ENCODE measurements at regions not wholly inside any gene's neighbourhood (a gene's known extent, or its start where the extent isn't known, plus 50 kb on each side); places are given as distances from the start of the nearest gene placed in this dataset.

- peaks cover 13% of the 10 kb centered on the region for H3K9me3 ChIP-seq (ENCODE audit: insufficient read depth, low read depth, low read length)
- WGBS (ENCODE audit: extremely low coverage, insufficient coverage, insufficient read length) = no CpG with 5 or more reads among the region's 15 CpGs
- H3K23ac ChIP-seq (ENCODE audit: low read length) = no peak overlapping the region
- H3K14ac ChIP-seq (ENCODE audit: low read length) = no peak overlapping the region
- no peak overlapping the region for H3K9ac ChIP-seq (ENCODE audit: low read length)
- DNase-seq = no peak
- no peaks in the 10 kb centered on the region for H3K79me2 ChIP-seq (ENCODE audit: control insufficient read depth, insufficient read depth, low read length, poor library complexity)
- no peak overlapping the region for H4K12ac ChIP-seq (ENCODE audit: low read depth, low read length)
- H3K4ac ChIP-seq (ENCODE audit: low read depth, low read length) = no peak overlapping the region
- no peak overlapping the region for H3K27ac ChIP-seq (ENCODE audit: low read depth, low read length)
- H3K79me1 ChIP-seq (ENCODE audit: low read length) = no peaks in the 10 kb centered on the region
- H3K27me3 ChIP-seq (ENCODE audit: insufficient read depth, low read length) = no peaks in the 10 kb centered on the region
- H3K4me1 ChIP-seq (ENCODE audit: control insufficient read depth in 1 of 2, insufficient read depth in 2 of 2, low read length in 2 of 2) = peaks cover 6 to 10% of the 10 kb centered on the region in 2 experiments
- no peak overlapping the region for H3K4me2 ChIP-seq (ENCODE audit: low read length)
- H2BK5ac ChIP-seq (ENCODE audit: low read depth, low read length, poor library complexity) = no peak overlapping the region
- H2BK12ac ChIP-seq (ENCODE audit: low read length) = no peak overlapping the region
- H2BK120ac ChIP-seq (ENCODE audit: insufficient read depth, low read length, poor library complexity) = no peak overlapping the region
- H3K18ac ChIP-seq (ENCODE audit: low read length) = no peak overlapping the region
- no peak overlapping the region for H3K4me3 ChIP-seq (ENCODE audit: low read depth, low read length)
- H2AFZ ChIP-seq (ENCODE audit: insufficient read depth, low read length, poor library complexity) = no peak overlapping the region
- H4K8ac ChIP-seq (ENCODE audit: low read depth, low read length) = no peak overlapping the region
- H2AK5ac ChIP-seq (ENCODE audit: low read length) = no peak overlapping the region
- no peak overlapping the region for H4K91ac ChIP-seq (ENCODE audit: low read depth, low read length)
- no peaks in the 10 kb centered on the region for H3K36me3 ChIP-seq (ENCODE audit: control insufficient read depth in 1 of 2, insufficient read depth in 2 of 2, low read length in 2 of 2)
Observed at GRCh38 chr2:238652053-238652770, 195.7 kb upstream of the TWIST2 start.

- peaks cover 13% of the 10 kb centered on the region for H3K9me3 ChIP-seq (ENCODE audit: insufficient read depth, low read depth, low read length)
- H3K9ac ChIP-seq (ENCODE audit: low read length) = no peak overlapping the region
- H3K27ac ChIP-seq (ENCODE audit: low read depth, low read length) = no peak overlapping the region
- H3K36me3 ChIP-seq (ENCODE audit: control insufficient read depth in 1 of 2, insufficient read depth in 2 of 2, low read length in 2 of 2) = no peaks in the 10 kb centered on the region
- H3K4me3 ChIP-seq (ENCODE audit: low read depth, low read length) = no peak overlapping the region
- no peak overlapping the region for H2BK120ac ChIP-seq (ENCODE audit: insufficient read depth, low read length, poor library complexity)
- no peak overlapping the region for H2AK5ac ChIP-seq (ENCODE audit: low read length)
- no peak overlapping the region for H4K12ac ChIP-seq (ENCODE audit: low read depth, low read length)
- H2BK12ac ChIP-seq (ENCODE audit: low read length) = no peak overlapping the region
- H3K4me1 ChIP-seq (ENCODE audit: control insufficient read depth in 1 of 2, insufficient read depth in 2 of 2, low read length in 2 of 2) = peaks cover 6 to 10% of the 10 kb centered on the region in 2 experiments
- H4K91ac ChIP-seq (ENCODE audit: low read depth, low read length) = no peak overlapping the region
- H4K8ac ChIP-seq (ENCODE audit: low read depth, low read length) = no peak overlapping the region
- no peak overlapping the region for H2AFZ ChIP-seq (ENCODE audit: insufficient read depth, low read length, poor library complexity)
- DNase-seq = no peak
- no peaks in the 10 kb centered on the region for H3K79me2 ChIP-seq (ENCODE audit: control insufficient read depth, insufficient read depth, low read length, poor library complexity)
- no peak overlapping the region for H3K4me2 ChIP-seq (ENCODE audit: low read length)
- no peak overlapping the region for H3K23ac ChIP-seq (ENCODE audit: low read length)
- H3K79me1 ChIP-seq (ENCODE audit: low read length) = no peaks in the 10 kb centered on the region
- no CpG with 5 or more reads among the region's 13 CpGs for WGBS (ENCODE audit: extremely low coverage, insufficient coverage, insufficient read length)
- H3K14ac ChIP-seq (ENCODE audit: low read length) = no peak overlapping the region
- no peak overlapping the region for H3K4ac ChIP-seq (ENCODE audit: low read depth, low read length)
- H3K18ac ChIP-seq (ENCODE audit: low read length) = no peak overlapping the region
- H3K27me3 ChIP-seq (ENCODE audit: insufficient read depth, low read length) = no peaks in the 10 kb centered on the region
- H2BK5ac ChIP-seq (ENCODE audit: low read depth, low read length, poor library complexity) = no peak overlapping the region
Observed at GRCh38 chr2:238652771-238653157, 195.1 kb upstream of the TWIST2 start.

GRCh38 chr2:238653431-238654109 lies 194.3 kb upstream of the TWIST2 start:
- Histone ChIP-seq H3K4me1 (ENCODE audit: control insufficient read depth in 1 of 2, insufficient read depth in 2 of 2, low read length in 2 of 2) (peaks cover 6 to 10% of the 10 kb centered on the region in 2 experiments), H3K4ac (ENCODE audit: low read depth, low read length) (no peak overlapping the region), H3K79me2 (ENCODE audit: control insufficient read depth, insufficient read depth, low read length, poor library complexity) (no peaks in the 10 kb centered on the region), H3K36me3 (ENCODE audit: control insufficient read depth in 1 of 2, insufficient read depth in 2 of 2, low read length in 2 of 2) (no peaks in the 10 kb centered on the region), H3K9ac (ENCODE audit: low read length) (no peak overlapping the region), H3K18ac (ENCODE audit: low read length) (no peak overlapping the region), H3K27ac (ENCODE audit: low read depth, low read length) (no peak overlapping the region), H3K4me3 (ENCODE audit: low read depth, low read length) (no peak overlapping the region), H4K8ac (ENCODE audit: low read depth, low read length) (no peak overlapping the region), H3K4me2 (ENCODE audit: low read length) (no peak overlapping the region), H3K9me3 (ENCODE audit: insufficient read depth, low read depth, low read length) (peaks cover 15% of the 10 kb centered on the region), H4K12ac (ENCODE audit: low read depth, low read length) (no peak overlapping the region), H2BK12ac (ENCODE audit: low read length) (no peak overlapping the region), H3K27me3 (ENCODE audit: insufficient read depth, low read length) (no peaks in the 10 kb centered on the region), H2AFZ (ENCODE audit: insufficient read depth, low read length, poor library complexity) (no peak overlapping the region), H2AK5ac (ENCODE audit: low read length) (no peak overlapping the region), H2BK5ac (ENCODE audit: low read depth, low read length, poor library complexity) (no peak overlapping the region), H3K23ac (ENCODE audit: low read length) (no peak overlapping the region), H3K14ac (ENCODE audit: low read length) (no peak overlapping the region), H3K79me1 (ENCODE audit: low read length) (no peaks in the 10 kb centered on the region), H2BK120ac (ENCODE audit: insufficient read depth, low read length, poor library complexity) (no peak overlapping the region), H4K91ac (ENCODE audit: low read depth, low read length) (no peak overlapping the region)
- WGBS (ENCODE audit: extremely low coverage, insufficient coverage, insufficient read length) = no CpG with 5 or more reads among the region's 13 CpGs
- DNase-seq = no peak

- no peak overlapping the region for H3K27ac ChIP-seq (ENCODE audit: low read depth, low read length)
- H3K4me1 ChIP-seq (ENCODE audit: control insufficient read depth in 1 of 2, insufficient read depth in 2 of 2, low read length in 2 of 2) = peaks cover 6 to 10% of the 10 kb centered on the region in 2 experiments
- no peaks in the 10 kb centered on the region for H3K27me3 ChIP-seq (ENCODE audit: insufficient read depth, low read length)
- H3K4me2 ChIP-seq (ENCODE audit: low read length) = no peak overlapping the region
- no peak for DNase-seq
- H4K8ac ChIP-seq (ENCODE audit: low read depth, low read length) = no peak overlapping the region
- H2BK120ac ChIP-seq (ENCODE audit: insufficient read depth, low read length, poor library complexity) = no peak overlapping the region
- no peak overlapping the region for H2BK12ac ChIP-seq (ENCODE audit: low read length)
- no CpG with 5 or more reads among the region's 8 CpGs for WGBS (ENCODE audit: extremely low coverage, insufficient coverage, insufficient read length)
- H3K9me3 ChIP-seq (ENCODE audit: insufficient read depth, low read depth, low read length) = peaks cover 15% of the 10 kb centered on the region
- H4K12ac ChIP-seq (ENCODE audit: low read depth, low read length) = no peak overlapping the region
- H3K14ac ChIP-seq (ENCODE audit: low read length) = no peak overlapping the region
- H2BK5ac ChIP-seq (ENCODE audit: low read depth, low read length, poor library complexity) = no peak overlapping the region
- H3K79me1 ChIP-seq (ENCODE audit: low read length) = no peaks in the 10 kb centered on the region
- H2AFZ ChIP-seq (ENCODE audit: insufficient read depth, low read length, poor library complexity) = no peak overlapping the region
- H3K18ac ChIP-seq (ENCODE audit: low read length) = no peak overlapping the region
- H3K23ac ChIP-seq (ENCODE audit: low read length) = no peak overlapping the region
- H3K36me3 ChIP-seq (ENCODE audit: control insufficient read depth in 1 of 2, insufficient read depth in 2 of 2, low read length in 2 of 2) = no peaks in the 10 kb centered on the region
- H3K4ac ChIP-seq (ENCODE audit: low read depth, low read length) = no peak overlapping the region
- H3K9ac ChIP-seq (ENCODE audit: low read length) = no peak overlapping the region
- H4K91ac ChIP-seq (ENCODE audit: low read depth, low read length) = no peak overlapping the region
- H2AK5ac ChIP-seq (ENCODE audit: low read length) = no peak overlapping the region
- no peak overlapping the region for H3K4me3 ChIP-seq (ENCODE audit: low read depth, low read length)
- no peaks in the 10 kb centered on the region for H3K79me2 ChIP-seq (ENCODE audit: control insufficient read depth, insufficient read depth, low read length, poor library complexity)
Observed at GRCh38 chr2:238654479-238655197, 193.2 kb upstream of the TWIST2 start.

Measured in trophoblast cell (in vitro differentiated cells and primary cell).